ENCODE measurements at regions not wholly inside any gene's neighbourhood (a gene's known extent, or its start where the extent isn't known, plus 50 kb on each side); places are given as distances from the start of the nearest gene placed in this dataset.
"Not testable (repeated sequence)": the region's sequence is repeated elsewhere in the genome, so short reads cannot be mapped to it uniquely, and the experiment has no call there.

DNA sequence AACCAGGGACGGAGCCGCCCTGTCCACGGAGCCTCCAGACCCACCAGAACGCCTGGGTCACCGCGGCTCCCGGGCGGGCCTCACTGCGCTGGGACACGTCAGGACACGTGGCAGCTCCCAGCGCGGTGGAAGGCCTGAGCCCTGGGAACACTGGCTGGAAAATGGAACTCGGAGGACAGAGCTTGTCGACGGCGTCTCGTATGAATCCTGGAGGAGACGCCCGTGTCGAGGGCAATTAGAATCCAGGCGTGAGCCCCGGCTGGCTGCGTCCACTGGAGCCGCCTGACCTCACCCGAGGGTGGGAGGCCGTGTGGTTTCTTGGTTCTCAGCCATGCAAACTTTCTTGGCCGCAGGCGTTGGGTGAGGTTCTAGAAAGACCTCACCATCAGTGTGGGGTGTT lies 173.9 kb downstream of the LAT start:
- no peak overlapping the region for H3K4me3 ChIP-seq (ENCODE audit: low read length)
- 96% methylated on average over 29 of the region's 29 CpGs for WGBS
- H3K9ac ChIP-seq (ENCODE audit: low read depth, low read length), result no peak overlapping the region
- H3K9me3 ChIP-seq (ENCODE audit: insufficient read depth, low read depth, low read length), result no peaks in the 10 kb centered on the region
- H3K4me1 ChIP-seq (ENCODE audit: insufficient read depth, low read length), result peaks cover 19% of the 10 kb centered on the region
- H3K36me3 ChIP-seq (ENCODE audit: insufficient read depth, low read length), result no peaks in the 10 kb centered on the region
- no peak overlapping the region for H3K27ac ChIP-seq (ENCODE audit: low read depth, low read length)
- no peaks in the 10 kb centered on the region for H3K27me3 ChIP-seq (ENCODE audit: insufficient read depth, low read length)

GRCh38 chr16:29158031-29158784 lies 173.4 kb downstream of the LAT start:
- H3K4me3 ChIP-seq (ENCODE audit: low read length); H3K9me3 ChIP-seq (ENCODE audit: insufficient read depth, low read depth, low read length); H3K36me3 ChIP-seq (ENCODE audit: insufficient read depth, low read length); H3K27me3 ChIP-seq (ENCODE audit: insufficient read depth, low read length): not testable (repeated sequence)
- H3K9ac ChIP-seq (ENCODE audit: low read depth, low read length), result peak overlapping the region; percentile 44; the same call in 1 of the 2 replicates
- H3K27ac ChIP-seq (ENCODE audit: low read depth, low read length), result peak overlapping the region; percentile 91; the same call in 1 of the 2 replicates
- peaks cover 19% of the 10 kb centered on the region for H3K4me1 ChIP-seq (ENCODE audit: insufficient read depth, low read length)
- 91% methylated on average over 37 of the region's 37 CpGs for WGBS

DNA sequence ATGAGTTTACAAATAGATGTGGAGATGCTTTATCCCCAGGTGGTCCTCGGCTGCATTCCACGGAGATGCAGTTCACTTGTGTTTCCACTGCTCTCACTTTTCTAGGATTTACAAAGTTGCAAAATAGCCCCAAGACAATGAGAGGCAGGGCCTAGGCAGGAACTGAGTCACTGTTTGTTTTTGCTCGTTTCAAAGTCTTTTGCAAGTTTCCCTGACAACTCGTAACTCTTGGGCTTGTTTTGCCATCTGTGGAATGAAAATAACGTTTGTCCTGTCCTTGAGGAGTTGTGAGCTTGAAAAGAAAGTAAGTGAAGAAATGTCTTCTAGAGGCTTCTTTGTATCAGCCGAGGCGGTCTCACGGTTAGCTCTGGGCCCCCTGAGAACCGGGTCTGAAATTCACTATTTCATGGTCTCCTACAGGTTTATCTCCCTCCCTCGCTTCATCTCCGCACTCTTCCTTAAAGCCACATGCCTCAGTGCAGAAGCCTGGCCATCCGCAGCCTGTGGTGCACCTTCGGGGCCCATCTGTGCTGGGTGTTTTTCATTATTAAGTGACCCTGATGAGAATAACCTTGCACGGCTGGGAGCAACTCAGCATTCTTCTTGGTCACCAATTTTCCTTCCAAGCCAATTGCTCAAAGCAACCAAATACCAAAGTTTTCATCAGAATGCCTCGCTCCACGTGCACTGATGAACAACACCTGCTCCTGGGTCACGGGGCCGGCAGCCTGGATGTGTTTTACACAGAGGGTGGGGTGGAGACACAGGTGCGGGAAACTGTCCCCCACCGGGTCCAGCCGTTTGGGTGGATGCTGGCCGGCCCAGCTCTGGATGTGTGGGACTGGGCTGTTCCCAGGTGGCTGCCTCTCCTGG lies 172.4 kb downstream of the LAT start:
- WGBS, result 40% methylated on average over 21 of the region's 22 CpGs
- Histone ChIP-seq H3K27ac (ENCODE audit: low read depth, low read length) (peak overlapping the region; percentile 91), H3K4me1 (ENCODE audit: insufficient read depth, low read length) (peaks cover 19% of the 10 kb centered on the region), H3K9ac (ENCODE audit: low read depth, low read length) (peak overlapping the region; percentile 70; the same call in 1 of the 2 replicates)
- not testable (repeated sequence) for H3K4me3 ChIP-seq (ENCODE audit: low read length); H3K36me3 ChIP-seq (ENCODE audit: insufficient read depth, low read length); H3K27me3 ChIP-seq (ENCODE audit: insufficient read depth, low read length); H3K9me3 ChIP-seq (ENCODE audit: insufficient read depth, low read depth, low read length)

GRCh38 chr16:29156511-29156910 lies 171.7 kb downstream of the LAT start:
- H3K9ac ChIP-seq (ENCODE audit: low read depth, low read length), result peak overlapping the region; percentile 54
- WGBS, result 45% methylated on average over 11 of the region's 11 CpGs
- no peaks in the 10 kb centered on the region for H3K27me3 ChIP-seq (ENCODE audit: insufficient read depth, low read length)
- no peaks in the 10 kb centered on the region for H3K36me3 ChIP-seq (ENCODE audit: insufficient read depth, low read length)
- no peaks in the 10 kb centered on the region for H3K9me3 ChIP-seq (ENCODE audit: insufficient read depth, low read depth, low read length)
- peaks cover 19% of the 10 kb centered on the region for H3K4me1 ChIP-seq (ENCODE audit: insufficient read depth, low read length)
- peak overlapping the region; percentile 88 for H3K27ac ChIP-seq (ENCODE audit: low read depth, low read length)
- H3K4me3 ChIP-seq (ENCODE audit: low read length), result no peak overlapping the region

GRCh38 chr16:29155866-29156200 lies 171.0 kb downstream of the LAT start:
- not testable (repeated sequence) for H3K27me3 ChIP-seq (ENCODE audit: insufficient read depth, low read length)

DNA sequence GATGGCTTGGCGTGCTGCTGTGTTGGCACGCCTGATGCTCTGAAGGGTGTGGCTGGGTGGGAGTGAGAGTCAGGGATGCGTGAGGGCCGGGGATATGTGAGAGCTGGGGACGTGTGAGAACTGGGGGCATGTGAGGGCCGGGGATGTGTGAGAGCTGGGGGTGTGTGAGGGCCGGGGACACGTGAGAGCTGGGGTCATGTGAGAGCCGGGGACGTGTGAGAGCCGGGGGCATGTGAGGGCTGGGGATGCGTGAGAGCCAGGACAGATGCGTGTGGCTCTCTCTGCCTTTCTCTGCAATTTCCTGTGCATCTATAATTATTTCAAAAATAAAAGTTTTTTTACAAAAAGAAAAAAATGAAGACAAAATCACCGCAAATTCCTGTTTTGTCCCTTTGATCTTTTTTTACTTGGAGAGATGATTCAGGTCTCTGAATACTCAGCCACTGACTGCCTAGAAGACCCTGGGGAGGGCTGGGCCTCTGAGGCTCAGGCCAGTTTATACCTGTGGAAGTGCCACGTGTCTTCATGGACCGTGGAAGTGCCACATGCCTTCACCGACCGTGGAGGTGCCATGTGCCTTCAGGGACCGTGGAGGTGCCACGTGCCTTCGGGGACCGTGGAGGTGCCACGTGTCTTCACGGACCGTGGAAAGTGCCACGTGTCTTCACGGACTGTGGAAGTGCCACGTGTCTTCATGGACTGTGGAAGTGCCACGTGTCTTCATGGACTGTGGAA lies 170.4 kb downstream of the LAT start:
- H3K4me1 ChIP-seq (ENCODE audit: insufficient read depth, low read length), result peaks cover 19% of the 10 kb centered on the region
- 94% methylated on average over 26 of the region's 29 CpGs for WGBS
- not testable (repeated sequence) for H3K27me3 ChIP-seq (ENCODE audit: insufficient read depth, low read length); H3K9me3 ChIP-seq (ENCODE audit: insufficient read depth, low read depth, low read length); H3K27ac ChIP-seq (ENCODE audit: low read depth, low read length); H3K4me3 ChIP-seq (ENCODE audit: low read length); H3K36me3 ChIP-seq (ENCODE audit: insufficient read depth, low read length); H3K9ac ChIP-seq (ENCODE audit: low read depth, low read length)

More at GRCh38 chr16:29155866-29156200, 171.0 kb downstream of the LAT start:
- 96% methylated on average over 17 of the region's 17 CpGs for WGBS
- not testable (repeated sequence) for H3K9ac ChIP-seq (ENCODE audit: low read depth, low read length); H3K9me3 ChIP-seq (ENCODE audit: insufficient read depth, low read depth, low read length); H3K4me3 ChIP-seq (ENCODE audit: low read length); H3K36me3 ChIP-seq (ENCODE audit: insufficient read depth, low read length); H3K27ac ChIP-seq (ENCODE audit: low read depth, low read length)
- peaks cover 19% of the 10 kb centered on the region for H3K4me1 ChIP-seq (ENCODE audit: insufficient read depth, low read length)

- Histone ChIP-seq H3K27ac (ENCODE audit: low read depth, low read length) (no peak overlapping the region), H3K4me3 (ENCODE audit: low read length) (no peak overlapping the region), H3K27me3 (ENCODE audit: insufficient read depth, low read length) (no peaks in the 10 kb centered on the region), H3K4me1 (ENCODE audit: insufficient read depth, low read length) (peaks cover 19% of the 10 kb centered on the region), H3K9me3 (ENCODE audit: insufficient read depth, low read depth, low read length) (no peaks in the 10 kb centered on the region), H3K9ac (ENCODE audit: low read depth, low read length) (no peak overlapping the region), H3K36me3 (ENCODE audit: insufficient read depth, low read length) (no peaks in the 10 kb centered on the region)
- 92% methylated on average over 20 of the region's 20 CpGs for WGBS
These were observed 169.8 kb downstream of the LAT start for GRCh38 chr16:29154676-29155121.

DNA sequence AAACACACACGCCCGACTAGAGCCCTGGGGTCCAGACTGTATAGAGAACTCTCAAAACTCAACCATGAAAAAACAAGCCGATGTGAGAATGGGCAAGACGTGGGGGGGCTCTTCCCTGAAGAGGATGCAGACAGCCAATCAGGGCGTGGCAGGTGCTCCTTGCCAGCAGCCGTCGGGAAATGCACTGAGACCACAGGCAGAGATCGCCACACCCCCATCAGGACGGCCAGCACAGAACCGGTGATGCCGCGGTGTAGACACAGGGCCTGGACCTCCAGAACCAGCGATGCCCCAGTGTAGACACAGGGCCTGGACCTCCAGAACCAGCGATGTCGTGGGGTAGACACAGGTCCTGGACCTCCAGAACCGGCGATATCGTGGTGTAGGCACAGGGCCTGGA lies 169.2 kb downstream of the LAT start:
- H3K9me3 ChIP-seq (ENCODE audit: insufficient read depth, low read depth, low read length), result no peaks in the 10 kb centered on the region
- no peaks in the 10 kb centered on the region for H3K27me3 ChIP-seq (ENCODE audit: insufficient read depth, low read length)
- peaks cover 19% of the 10 kb centered on the region for H3K4me1 ChIP-seq (ENCODE audit: insufficient read depth, low read length)
- H3K4me3 ChIP-seq (ENCODE audit: low read length), result no peak overlapping the region
- no peak overlapping the region for H3K27ac ChIP-seq (ENCODE audit: low read depth, low read length)
- H3K36me3 ChIP-seq (ENCODE audit: insufficient read depth, low read length), result no peaks in the 10 kb centered on the region
- H3K9ac ChIP-seq (ENCODE audit: low read depth, low read length), result no peak overlapping the region
- WGBS, result 94% methylated on average over 18 of the region's 18 CpGs

DNA sequence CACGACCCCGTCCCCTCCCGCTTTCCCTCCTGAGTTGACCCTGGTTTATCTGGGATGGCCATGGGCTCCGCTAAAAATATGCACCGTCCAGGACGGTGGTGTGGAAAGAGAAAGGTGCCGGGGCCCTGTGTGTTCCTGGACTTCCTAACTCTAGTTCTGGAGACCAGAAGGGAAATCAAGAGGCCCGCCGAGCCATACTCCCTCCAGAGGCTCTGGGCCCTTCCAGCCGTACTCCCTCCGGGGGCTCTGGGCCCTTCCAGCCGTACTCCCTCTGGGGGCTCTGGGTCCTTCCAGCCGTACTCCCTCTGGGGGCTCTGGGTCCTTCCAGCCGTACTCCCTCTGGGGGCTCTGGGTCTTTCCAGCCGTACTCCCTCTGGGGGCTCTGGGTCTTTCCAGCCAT lies 168.5 kb downstream of the LAT start:
- peaks cover 19% of the 10 kb centered on the region for H3K4me1 ChIP-seq (ENCODE audit: insufficient read depth, low read length)
- not testable (repeated sequence) for H3K4me3 ChIP-seq (ENCODE audit: low read length)

DNA sequence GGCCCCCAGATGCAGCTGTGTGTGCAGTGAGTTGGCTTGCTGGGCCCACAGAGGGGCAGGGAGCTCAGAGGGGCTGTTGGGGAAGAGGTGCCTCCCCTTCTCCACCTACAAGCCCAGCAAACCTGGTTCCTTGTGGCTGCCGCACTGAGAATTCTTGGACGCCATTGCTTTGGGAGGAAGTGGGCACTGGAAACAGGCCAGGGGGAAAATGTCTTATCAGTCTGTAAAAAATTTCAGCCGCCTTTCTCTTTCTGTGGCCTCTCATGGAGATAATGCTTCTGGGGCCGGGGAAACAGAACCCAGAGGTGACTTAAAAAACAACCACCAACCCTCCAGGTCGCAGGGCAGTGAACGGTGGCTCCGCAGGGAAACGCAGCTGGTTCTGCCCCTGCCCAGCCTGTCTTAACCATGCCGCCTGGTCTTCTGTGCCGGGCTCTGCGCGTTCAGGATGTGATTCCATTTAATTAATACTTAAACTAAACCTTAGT lies 167.7 kb downstream of the LAT start:
- not testable (repeated sequence) for H3K9me3 ChIP-seq (ENCODE audit: insufficient read depth, low read depth, low read length); H3K4me3 ChIP-seq (ENCODE audit: low read length); H3K27ac ChIP-seq (ENCODE audit: low read depth, low read length); H3K9ac ChIP-seq (ENCODE audit: low read depth, low read length); H3K27me3 ChIP-seq (ENCODE audit: insufficient read depth, low read length); H3K36me3 ChIP-seq (ENCODE audit: insufficient read depth, low read length)
- WGBS, result 96% methylated on average over 12 of the region's 12 CpGs
- H3K4me1 ChIP-seq (ENCODE audit: insufficient read depth, low read length), result peaks cover 11% of the 10 kb centered on the region

More for the DNA sequence above, 168.5 kb downstream of the LAT start:
- H3K36me3 ChIP-seq (ENCODE audit: insufficient read depth, low read length); H3K9ac ChIP-seq (ENCODE audit: low read depth, low read length); H3K27ac ChIP-seq (ENCODE audit: low read depth, low read length); H3K9me3 ChIP-seq (ENCODE audit: insufficient read depth, low read depth, low read length); H3K27me3 ChIP-seq (ENCODE audit: insufficient read depth, low read length): not testable (repeated sequence)
- 94% methylated on average over 15 of the region's 15 CpGs for WGBS

DNA sequence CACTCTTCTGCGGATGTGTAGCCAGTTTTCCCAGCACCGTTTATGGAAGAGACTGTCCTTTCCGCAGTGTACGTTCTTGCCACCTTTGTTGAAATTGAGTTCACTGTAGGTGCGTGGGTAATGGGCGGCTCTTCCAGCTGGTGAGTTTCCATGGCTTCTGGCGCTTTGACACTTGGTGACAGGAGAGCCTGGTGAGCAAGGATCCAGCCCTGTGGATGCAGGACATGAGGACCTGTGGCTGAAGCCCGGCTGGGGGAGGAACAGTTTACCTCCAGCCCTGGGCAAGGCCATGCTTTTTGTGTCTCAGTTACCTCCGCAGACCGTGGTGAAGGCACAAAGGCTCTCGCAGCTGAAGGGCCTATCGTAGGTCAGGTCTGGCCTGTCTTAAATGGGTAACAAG lies 166.5 kb downstream of the LAT start:
- Histone ChIP-seq H3K4me3 (ENCODE audit: low read length) (no peak overlapping the region), H3K36me3 (ENCODE audit: insufficient read depth, low read length) (no peaks in the 10 kb centered on the region), H3K9me3 (ENCODE audit: insufficient read depth, low read depth, low read length) (no peaks in the 10 kb centered on the region), H3K4me1 (ENCODE audit: insufficient read depth, low read length) (peaks cover under 1% of the 10 kb centered on the region), H3K27ac (ENCODE audit: low read depth, low read length) (no peak overlapping the region), H3K27me3 (ENCODE audit: insufficient read depth, low read length) (no peaks in the 10 kb centered on the region), H3K9ac (ENCODE audit: low read depth, low read length) (no peak overlapping the region)
- WGBS, result 94% methylated on average over 12 of the region's 12 CpGs
